Spleen (tissue), 11 donors: ENCODE measurements at regions not wholly inside any gene's neighbourhood (a gene's known extent, or its start where the extent isn't known, plus 50 kb on each side); places are given as distances from the start of the nearest gene placed in this dataset.

Source experiments
- DNase-seq: peaks from one replicate; pipeline ENCODE4 v3.0.0-alpha.2; 2020
- H3K27ac ChIP-seq, 8 donors: fragments of 200-600 bp; sonication (generic) in 7 of 8; 1 replicate in 4 of 8; 2 replicates in 4 of 8; pipeline versions ENCODE4 v1.5.0 to v1.8.0; 2016 to 2021; ENCODE audit warnings: inconsistent platforms in 4 of 8, mild to moderate bottlenecking in 4 of 8, moderate library complexity in 1 of 8
- H3K27me3 ChIP-seq, 7 donors: fragments of 200-600 bp; sonication (generic) in 6 of 7; replicated peaks in 1 of 7; 1 replicate in 4 of 7; 2 replicates in 3 of 7; pipeline versions ENCODE4 v1.5.0 to v1.8.0; 2016 to 2021; ENCODE audit warnings: inconsistent platforms in 3 of 7, mild to moderate bottlenecking in 1 of 7
- H3K36me3 ChIP-seq, 6 donors: fragments of 200-600 bp; sonication (generic) in 5 of 6; 1 replicate in 4 of 6; 2 replicates in 2 of 6; pipeline versions ENCODE4 v1.5.0 to v1.8.0; 2016 to 2021; ENCODE audit warnings: inconsistent platforms in 2 of 6
- H3K4me1 ChIP-seq, 6 donors: fragments of 200-600 bp; sonication (generic) in 5 of 6; 1 replicate in 3 of 6; 2 replicates in 3 of 6; pipeline versions ENCODE4 v1.5.0 to v1.8.0; 2016 to 2021; ENCODE audit warnings: inconsistent platforms in 3 of 6
- H3K4me3 ChIP-seq, 8 donors: fragments of 200-600 bp; sonication (generic) in 7 of 8; 1 replicate in 4 of 8; 2 replicates in 4 of 8; pipeline versions ENCODE4 v1.5.0 to v1.8.0; 2016 to 2021; ENCODE audit warnings: inconsistent platforms in 4 of 8, mild to moderate bottlenecking in 4 of 8, moderate library complexity in 2 of 8
- H3K9me3 ChIP-seq, 8 donors: fragments of 200-600 bp; sonication (generic) in 7 of 8; 1 replicate in 4 of 8; 2 replicates in 4 of 8; pipeline versions ENCODE4 v1.5.0 to v1.8.0; 2016 to 2021; ENCODE audit warnings: inconsistent platforms in 4 of 8
- CTCF ChIP-seq, 11 experiments: fragments of 200-600 bp in 7 of 11; fragments of 450-650 bp in 4 of 11; sonication (generic) in 4 of 11; IDR thresholded peaks in 8 of 11; conservative IDR thresholded peaks in 3 of 11; 1 replicate in 7 of 11; 2 replicates in 4 of 11; pipeline versions ENCODE4 v1.4.0 to v1.8.0; 2016 to 2021; ENCODE audit warnings: antibody characterized with exemption in 11 of 11, inconsistent platforms in 4 of 11, mild to moderate bottlenecking in 1 of 11
- POLR2A ChIP-seq, 3 donors: fragments of 450-650 bp; IDR thresholded peaks; one replicate each; pipeline ENCODE4 v1.5.1; 2017; ENCODE audit warnings: antibody characterized with exemption in 3 of 3, mild to moderate bottlenecking in 1 of 3
- POLR2AphosphoS5 ChIP-seq, 3 donors: sonication (generic); formaldehyde crosslinking; IDR thresholded peaks; one replicate each; pipeline ENCODE4 v1.5.1; 2017; ENCODE audit warnings: antibody characterized with exemption in 3 of 3
- WGBS, 5 donors: extraction: QIAGEN DNeasy Blood & Tissue Kit in 3 of 5; methylation state at CpG; one replicate each; pipeline versions ENCODE4 v1.1.5 to v1.1.7; 2013 to 2018; 5-methylcytosine and 5-hydroxymethylcytosine counted together
- intact Hi-C: fragments of 100-400 bp; cut with DNase I; formaldehyde crosslinking; loops from one replicate; pipeline ENCODE4 v1.15.0; 2023; ENCODE audit warnings: low total_unique reads
- donor health status: healthy with polysubstance abuse.
- donor health status: DM: no; HTN: no; CAD: no; lungs with moderate emphysema.
- donor health status: DM: no; HTN: no; CAD: no.
- donor health status: Bipolar disorder and iron deficiency.
- donor health status: healthy.
- donor health status: DM: no; HTN: no; CAD: no.
- donor health status: DM: yes; HTN: yes; CAD: no.

DNA sequence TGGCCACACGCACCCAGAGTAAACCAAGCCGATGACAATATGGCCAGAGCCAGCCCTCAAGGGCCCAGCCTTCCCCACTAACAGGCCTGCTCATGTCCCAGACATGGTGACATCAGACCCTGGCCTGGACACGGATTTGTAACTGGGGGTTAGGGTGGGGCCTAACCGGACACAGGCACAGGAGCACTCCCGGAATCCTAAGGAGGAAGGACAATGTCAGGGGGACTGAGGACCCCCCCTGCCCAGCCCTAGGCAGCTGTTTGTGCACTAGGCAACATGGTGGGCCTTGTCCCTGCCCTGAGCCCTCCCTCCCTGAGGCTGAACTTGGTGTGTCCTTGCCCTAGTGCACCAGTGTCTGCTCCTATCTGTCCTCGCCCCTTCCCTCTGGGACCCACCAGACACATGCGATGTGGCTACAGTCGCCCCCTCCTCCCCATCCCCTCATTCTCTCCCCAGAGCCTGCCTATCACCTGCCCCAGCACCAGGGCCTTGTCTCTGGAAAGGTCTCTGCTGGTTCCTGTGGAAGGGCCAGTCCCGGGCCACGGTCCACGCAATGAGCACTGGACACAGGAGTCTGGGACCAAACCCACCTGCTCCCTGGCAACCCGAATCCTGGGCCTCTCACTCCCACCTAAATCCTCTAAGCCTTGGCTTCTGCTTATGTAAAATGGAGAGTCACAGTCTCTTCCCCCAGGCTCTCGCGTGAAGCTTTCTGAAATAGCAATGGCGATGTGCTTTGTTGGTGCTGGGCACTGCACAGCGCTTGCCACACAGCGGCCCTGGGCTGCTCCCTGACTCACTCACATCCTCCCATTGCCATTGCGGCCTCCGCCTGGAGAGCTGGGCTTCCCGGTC, 76.5 kb upstream of the RAB6C start:
- Histone ChIP-seq H3K27ac (no peak overlapping the region), H3K36me3 (no peaks in the 10 kb centered on the region), H3K4me1 (no peaks in the 10 kb centered on the region), H3K27me3 (peaks cover 0 to 25% (median 0%) of the 10 kb centered on the region in 7 donors), H3K9me3 (peaks cover 0 to 14% (median 5%) of the 10 kb centered on the region in 8 donors), H3K4me3 (no peak overlapping the region)
- no peak for TF ChIP-seq CTCF (IDR thresholded peaks at IDR 0.05 in 8 of 11, conservative IDR thresholded peaks at IDR 0.05 in 3 of 11)
- TF ChIP-seq POLR2AphosphoS5 (IDR thresholded peaks at IDR 0.05), result no peak
- TF ChIP-seq POLR2A (IDR thresholded peaks at IDR 0.05), result no peak
- WGBS, 5 donors, result 89 to 93% (median 92%) methylated on average over 17 to 20 of the region's 20 CpGs
- intact Hi-C loops, result no loop called here
- DNase-seq, result no peak

DNA sequence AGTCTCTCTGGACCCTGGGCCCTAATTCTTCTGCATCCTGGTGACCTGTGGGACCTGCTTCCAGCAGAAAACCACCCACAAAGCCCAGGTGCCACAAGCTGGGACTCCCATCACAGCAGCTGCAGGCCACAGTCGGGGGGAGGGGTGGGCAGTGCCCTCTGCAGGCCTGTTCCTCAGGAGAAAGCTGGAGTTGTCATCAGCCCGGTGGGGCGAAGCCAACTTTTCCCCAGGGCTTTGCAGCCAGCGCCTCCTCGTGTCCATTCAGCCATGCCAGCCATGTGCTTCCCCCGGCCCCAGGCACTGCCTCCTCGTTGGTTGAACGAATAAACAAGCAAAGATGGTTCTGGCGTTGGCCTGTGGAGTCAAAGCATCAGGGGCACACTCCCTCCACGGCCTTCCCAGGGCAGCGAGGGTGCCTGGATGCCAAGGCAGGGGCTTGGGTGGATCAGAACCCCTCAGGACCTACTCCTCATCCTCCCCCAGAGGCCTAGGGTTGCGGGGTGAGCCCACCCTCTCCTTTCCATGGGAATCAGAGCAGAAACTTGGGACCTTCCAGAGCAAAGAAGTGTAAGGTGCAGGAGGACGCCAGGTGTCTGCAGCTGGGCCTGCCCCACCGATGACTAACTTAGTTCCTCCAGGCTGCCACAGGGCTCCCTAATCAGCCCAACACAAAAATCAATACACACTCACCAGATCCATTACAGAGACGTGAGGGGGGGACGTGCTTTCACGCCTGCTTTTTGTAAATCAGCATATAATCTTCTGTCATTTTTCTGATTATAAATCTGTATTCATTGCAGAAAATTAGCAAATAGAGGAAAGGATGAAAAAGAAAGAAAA, 75.7 kb upstream of the RAB6C start:
- Histone ChIP-seq H3K27me3 (peaks cover 0 to 28% (median 0%) of the 10 kb centered on the region in 7 donors), H3K4me3 (no peak overlapping the region), H3K27ac (no peak overlapping the region), H3K9me3 (peaks cover 0 to 11% (median 4%) of the 10 kb centered on the region in 8 donors), H3K36me3 (no peaks in the 10 kb centered on the region), H3K4me1 (no peaks in the 10 kb centered on the region)
- intact Hi-C loops, result no loop called here
- 62 to 78% (median 74%) methylated on average over 16 to 17 of the region's 17 CpGs for WGBS, 5 donors
- no peak for DNase-seq
- TF ChIP-seq CTCF (IDR thresholded peaks at IDR 0.05 in 8 of 11, conservative IDR thresholded peaks at IDR 0.05 in 3 of 11) (no peak), POLR2A (IDR thresholded peaks at IDR 0.05) (no peak), POLR2AphosphoS5 (IDR thresholded peaks at IDR 0.05) (no peak)

- intact Hi-C loops, result no loop called here
- WGBS, 5 donors, result 74 to 82% (median 75%) methylated on average over 20 of the region's 20 CpGs
- no peak overlapping the region for H3K4me3 ChIP-seq
- peaks cover 0 to 30% (median 0%) of the 10 kb centered on the region in 7 donors for H3K27me3 ChIP-seq
- H3K36me3 ChIP-seq, result no peaks in the 10 kb centered on the region
- no peak overlapping the region for H3K27ac ChIP-seq
- peaks cover 0 to 2% (median 0%) of the 10 kb centered on the region in 8 donors for H3K9me3 ChIP-seq
- no peaks in the 10 kb centered on the region for H3K4me1 ChIP-seq
- TF ChIP-seq POLR2AphosphoS5 (IDR thresholded peaks at IDR 0.05) (no peak), CTCF (IDR thresholded peaks at IDR 0.05 in 8 of 11, conservative IDR thresholded peaks at IDR 0.05 in 3 of 11) (no peak), POLR2A (IDR thresholded peaks at IDR 0.05) (no peak)
- no peak for DNase-seq
Observed at GRCh38 chr2:129904532-129905446, 74.7 kb upstream of the RAB6C start.
